Ishikawa (cell line): ENCODE measurements at regions not wholly inside any gene's neighbourhood (a gene's known extent, or its start where the extent isn't known, plus 50 kb on each side); places are given as distances from the start of the nearest gene placed in this dataset.

Experiments used
- CEBPB ChIP-seq: IDR thresholded peaks from 2 replicates; pipeline ENCODE4 v1.6.1; 2012
- CREB1 ChIP-seq: IDR thresholded peaks from 2 replicates; pipeline ENCODE4 v1.6.1; 2012; ENCODE audit warnings: low read depth
- EGR1 ChIP-seq: IDR thresholded peaks from 2 replicates; pipeline ENCODE4 v1.6.1; 2012
- EP300 ChIP-seq: IDR thresholded peaks from 2 replicates; pipeline ENCODE4 v1.6.1; 2012; ENCODE audit warnings: borderline replicate concordance
- FOXM1 ChIP-seq: IDR thresholded peaks from 2 replicates; pipeline ENCODE4 v1.6.1; 2012; ENCODE audit warnings: low read depth, borderline replicate concordance
- MAX ChIP-seq: IDR thresholded peaks from 2 replicates; pipeline ENCODE4 v1.6.1; 2012
- NFIC ChIP-seq: IDR thresholded peaks from 2 replicates; pipeline ENCODE4 v1.6.1; 2012
- RAD21 ChIP-seq: IDR thresholded peaks from 2 replicates; pipeline ENCODE4 v1.6.1; 2012; ENCODE audit warnings: low read depth
- REST ChIP-seq: IDR thresholded peaks from 2 replicates; pipeline ENCODE4 v1.6.1; 2012; ENCODE audit warnings: low read depth, mild to moderate bottlenecking
- TAF1 ChIP-seq: IDR thresholded peaks from 2 replicates; pipeline ENCODE4 v1.6.1; 2012; ENCODE audit warnings: low read depth, mild to moderate bottlenecking
- TCF12 ChIP-seq: IDR thresholded peaks from 2 replicates; pipeline ENCODE4 v1.6.1; 2012; ENCODE audit warnings: low read depth
- TEAD4 ChIP-seq: IDR thresholded peaks from 2 replicates; pipeline ENCODE4 v1.6.1; 2012
- USF1 ChIP-seq: IDR thresholded peaks from 2 replicates; pipeline ENCODE4 v1.6.1; 2012
- YY1 ChIP-seq: IDR thresholded peaks from 2 replicates; pipeline ENCODE4 v1.6.1; 2012; ENCODE audit warnings: low read depth
- ZBTB7A ChIP-seq: IDR thresholded peaks from 2 replicates; pipeline ENCODE4 v1.6.1; 2012; ENCODE audit warnings: low read depth

GRCh38 chr1:218867941-218868626 lies 305.6 kb upstream of the LYPLAL1 start:
- TF ChIP-seq RAD21 (no peak), TAF1 (no peak), TEAD4 (no peak), USF1 (no peak), TCF12 (no peak), EGR1 (no peak), MAX (no peak), CEBPB (no peak)

GRCh38 chr1:218869276-218869675 lies 304.4 kb upstream of the LYPLAL1 start:
- TF ChIP-seq REST (no peak), YY1 (no peak), ZBTB7A (no peak), MAX (no peak), TEAD4 (no peak), NFIC (no peak), FOXM1 (no peak), EGR1 (no peak), RAD21 (no peak), CREB1 (no peak), USF1 (no peak), EP300 (no peak), CEBPB (no peak), TAF1 (no peak), TCF12 (no peak)

GRCh38 chr1:218872026-218872425 lies 301.7 kb upstream of the LYPLAL1 start:
- TF ChIP-seq FOXM1, result no peak
- TF ChIP-seq NFIC, result no peak
- TF ChIP-seq EP300, result no peak
- TF ChIP-seq TCF12, result no peak
- no peak for TF ChIP-seq CREB1
- no peak for TF ChIP-seq YY1
- TF ChIP-seq USF1, result no peak
- TF ChIP-seq CEBPB, result no peak
- no peak for TF ChIP-seq TAF1
- TF ChIP-seq EGR1, result no peak
- TF ChIP-seq RAD21, result no peak

GRCh38 chr1:218872928-218873327 lies 300.8 kb upstream of the LYPLAL1 start:
- TF ChIP-seq TAF1 (no peak), CEBPB (no peak)

- TF ChIP-seq MAX (no peak), TAF1 (no peak), EP300 (no peak), TEAD4 (no peak), REST (no peak), CEBPB (no peak), NFIC (no peak), CREB1 (no peak), RAD21 (no peak), ZBTB7A (no peak), YY1 (no peak), FOXM1 (no peak), TCF12 (no peak), EGR1 (no peak), USF1 (no peak)
These were observed 299.4 kb upstream of the LYPLAL1 start for GRCh38 chr1:218874313-218874712.
